K562 (cell line): ENCODE measurements at regions not wholly inside any gene's neighbourhood (a gene's known extent, or its start where the extent isn't known, plus 50 kb on each side); places are given as distances from the start of the nearest gene placed in this dataset.

Experiments
- ATAC-seq: fragments of 200-7000 bp; cut with Tn5 transposase; 3 replicates; pipeline ENCODE4 v1.9.1; 2020; ENCODE audit warnings: moderate library complexity
- BruUV-seq: library from RNA; stranded (reverse); fragments of 400-500 nt; replicated peaks from 2 replicates; lab custom pipeline; 2021; lab: Mats Ljungman, UMichigan
- CTCF ChIA-PET: fragments of 300-600 bp; formaldehyde crosslinking; extraction: SDS; loops from one replicate; lab custom pipeline; 2021; ENCODE audit warnings: low intra/inter-chr PET ratio; lab: Yijun Ruan, JAX
- POLR2A ChIA-PET: fragments of 300-600, 350-650 bp; sonication (Branson Sonifier 250); formaldehyde crosslinking; extraction: SDS; loops from one replicate; lab custom pipeline; 2021; ENCODE audit warnings: antibody characterized with exemption, inconsistent platforms; lab: Yijun Ruan, JAX
- DNase-seq, 4 experiments: peaks; one replicate each; pipeline versions ENCODE4 v3.0.0 to v3.0.0-alpha.2; 2011 to 2018; ENCODE audit warnings: low spot score in 3 of 4, mixed read lengths in 3 of 4; ENCODE audit errors: extremely low read depth in 1 of 4
- FAIRE-seq: peaks from 2 replicates; lab custom pipeline; 2011; peaks lifted over from hg19 to GRCh38; lab: Jason Lieb, UNC
- H2AFZ ChIP-seq: 2 replicates; pipeline ENCODE4 v1.6.0; 2011; ENCODE audit warnings: low read depth, low read length, control low read depth, inconsistent platforms
- H3K27ac ChIP-seq: fragments of 200-600 bp; 3 replicates; pipeline ENCODE4 v1.8.0; 2011; ENCODE audit warnings: low read depth, mild to moderate bottlenecking, control low read depth, inconsistent platforms, low read length, moderate library complexity, mixed read lengths; ENCODE audit errors: extremely low read depth
- H3K27me3 ChIP-seq, 2 experiments: fragments of 300-600 bp in 1 of 2; 2 replicates in 1 of 2; 3 replicates in 1 of 2; pipeline versions ENCODE4 v1.6.0 to v1.8.0; 2011; ENCODE audit warnings: inconsistent platforms in 2 of 2, low read length in 2 of 2, mild to moderate bottlenecking in 1 of 2, mixed read lengths in 1 of 2, moderate library complexity in 1 of 2; ENCODE audit not compliant: control insufficient read depth in 2 of 2, insufficient read depth in 2 of 2
- H3K36me3 ChIP-seq: fragments of 300-600 bp; 3 replicates; pipeline ENCODE4 v1.8.0; 2011; ENCODE audit warnings: mild to moderate bottlenecking, low read length, inconsistent platforms; ENCODE audit not compliant: control insufficient read depth, insufficient read depth
- H3K4me1 ChIP-seq, 2 experiments: fragments of 200-600 bp in 1 of 2; replicated peaks in 1 of 2; 2 replicates in 1 of 2; 3 replicates in 1 of 2; pipeline versions ENCODE4 v1.5.1 to v1.8.0; 2011; ENCODE audit warnings: inconsistent platforms in 2 of 2, low read length in 2 of 2, mild to moderate bottlenecking in 1 of 2, mixed read lengths in 1 of 2, moderate library complexity in 1 of 2; ENCODE audit not compliant: control insufficient read depth in 2 of 2, insufficient read depth in 2 of 2
- H3K4me2 ChIP-seq: 2 replicates; pipeline ENCODE4 v1.6.1; 2011; ENCODE audit warnings: low read length, control low read depth, inconsistent platforms, mixed read lengths; ENCODE audit not compliant: insufficient read depth
- H3K4me3 ChIP-seq: fragments of 200-600 bp; sonication (generic), shearing (Covaris generic); 2 replicates; pipeline ENCODE4 v1.5.1; 2016; ENCODE audit warnings: control low read depth, inconsistent platforms
- H3K79me2 ChIP-seq: fragments of 200-600 bp; 3 replicates; pipeline ENCODE4 v1.8.0; 2011; ENCODE audit warnings: low read length, inconsistent platforms; ENCODE audit not compliant: control insufficient read depth, insufficient read depth
- H3K9ac ChIP-seq, 2 experiments: 2 replicates each; pipeline versions ENCODE4 v1.6.0 to v1.6.1; 2011; ENCODE audit warnings: low read depth in 2 of 2, low read length in 2 of 2, control low read depth in 1 of 2, inconsistent platforms in 1 of 2, mild to moderate bottlenecking in 1 of 2, mixed read lengths in 1 of 2; ENCODE audit not compliant: insufficient read depth in 1 of 2
- H3K9me1 ChIP-seq: one replicate; pipeline ENCODE4 v1.6.0; 2011; ENCODE audit warnings: inconsistent platforms, mild to moderate bottlenecking, low read length, moderate library complexity; ENCODE audit not compliant: control insufficient read depth, insufficient read depth
- H3K9me3 ChIP-seq: replicated peaks from 2 replicates; pipeline ENCODE4 v1.5.1; 2011; ENCODE audit warnings: low read depth, low read length, inconsistent platforms; ENCODE audit not compliant: control insufficient read depth, insufficient read depth
- H4K20me1 ChIP-seq: replicated peaks from 2 replicates; pipeline ENCODE4 v1.6.1; 2011; ENCODE audit warnings: low read length, inconsistent platforms, mixed read lengths; ENCODE audit not compliant: control insufficient read depth, insufficient read depth
- ELF4 ChIP-seq: fragments of 450-650 bp; formaldehyde crosslinking; IDR thresholded peaks from 2 replicates; pipeline ENCODE4 v1.4.0; 2022; ENCODE audit warnings: missing genetic modification characterization
- EP400 ChIP-seq: fragments of 450-650 bp; IDR thresholded peaks from 2 replicates; pipeline ENCODE4 v1.6.1; 2017; ENCODE audit warnings: antibody characterized with exemption, mild to moderate bottlenecking, moderate library complexity
- GMEB1 ChIP-seq: fragments of 250-450 bp; sonication (Bioruptor Pico); IDR thresholded peaks from 2 replicates; pipeline ENCODE4 v1.4.0; 2020; ENCODE audit warnings: mild to moderate bottlenecking
- GTF2E2 ChIP-seq: fragments of 200-800 bp; sonication (Bioruptor generic); IDR thresholded peaks from 2 replicates; pipeline ENCODE4 v1.6.1; 2016; ENCODE audit warnings: missing genetic modification characterization, missing compliant biosample characterization
- KAT8 ChIP-seq: fragments of 450-650 bp; IDR thresholded peaks from 2 replicates; pipeline ENCODE4 v1.6.1; 2016; ENCODE audit warnings: low read depth, mild to moderate bottlenecking
- MAFK ChIP-seq: IDR thresholded peaks from 2 replicates; pipeline ENCODE4 v1.6.1; 2011; ENCODE audit warnings: low read length, improper control_type of control experiment
- NELFE ChIP-seq: IDR thresholded peaks from 2 replicates; pipeline ENCODE4 v1.6.1; 2011; ENCODE audit warnings: mild to moderate bottlenecking; ENCODE audit not compliant: insufficient read depth, insufficient read length
- SAP30 ChIP-seq: fragments of 200-600 bp; sonication (generic); IDR thresholded peaks from 2 replicates; pipeline ENCODE4 v1.6.1; 2012; ENCODE audit warnings: borderline replicate concordance, low read depth, mild to moderate bottlenecking, moderate library complexity, low read length, control low read depth, inconsistent platforms; ENCODE audit not compliant: insufficient read depth, poor library complexity, severe bottlenecking
- TCF7 ChIP-seq: sonication (generic); IDR thresholded peaks from 2 replicates; pipeline ENCODE4 v1.6.1; 2016; ENCODE audit warnings: antibody characterized with exemption, borderline replicate concordance
- TEAD4 ChIP-seq, 2 experiments: sonication (generic) in 1 of 2; formaldehyde crosslinking in 1 of 2; IDR thresholded peaks; 2 replicates each; pipeline versions ENCODE4 v1.6.1 to v1.8.0; 2012 to 2022; ENCODE audit warnings: borderline replicate concordance in 1 of 2, inconsistent platforms in 1 of 2, low read length in 1 of 2, mild to moderate bottlenecking in 1 of 2, missing genetic modification reagents in 1 of 2
- UBTF ChIP-seq, 2 experiments: IDR thresholded peaks; 2 replicates each; pipeline ENCODE4 v1.6.1; 2012; ENCODE audit warnings: improper control_type of control experiment in 2 of 2, low read depth in 2 of 2, low read length in 2 of 2, borderline replicate concordance in 1 of 2
- ZNF143 ChIP-seq: sonication (generic); formaldehyde crosslinking; IDR thresholded peaks from 2 replicates; pipeline ENCODE4 v1.9.0; 2022; ENCODE audit warnings: mild to moderate bottlenecking, missing genetic modification reagents
- ZNF398 ChIP-seq: fragments of 250-450 bp; sonication (Bioruptor Pico); IDR thresholded peaks from 2 replicates; pipeline ENCODE4 v1.8.0; 2021; ENCODE audit warnings: moderate library complexity, mild to moderate bottlenecking, inconsistent platforms
- WGBS: fragments of 100-300 bp; shearing (Covaris generic); methylation state at CpG from one replicate; pipeline ENCODE4 v1.1.6; 2016; ENCODE audit warnings: low coverage, mixed read lengths; ENCODE audit not compliant: insufficient coverage; ENCODE audit errors: missing lambda C conversion rate; 5-methylcytosine and 5-hydroxymethylcytosine counted together
- in situ Hi-C: fragments of 300-500 bp; cut with MboI; formaldehyde crosslinking; loops from 4 replicates; pipeline ENCODE4 v1.15.0; 2018; ENCODE audit warnings: inconsistent platforms, mixed read lengths
- intact Hi-C: fragments of 100-400 bp; cut with micrococcal nuclease; formaldehyde crosslinking; loops from 2 replicates; pipeline ENCODE4 v1.14.2; 2022
- TF ChIP-seq, protein P1 (sequence below): fragments of 450-650 bp; formaldehyde crosslinking; IDR thresholded peaks from 2 replicates; pipeline ENCODE4 v1.4.0; 2020; ENCODE audit warnings: mild to moderate bottlenecking

GRCh38 chr20:11380283-11380682 lies 537.4 kb upstream of the BTBD3 start:
- in situ Hi-C loops: no loop called here
- TF ChIP-seq GMEB1 (CRISPR knock-in tag) (no peak), UBTF (IDR thresholded peaks at IDR 0.05; ENCODE audit: borderline replicate concordance in 1 of 2, low read depth in 2 of 2, low read length in 2 of 2) (no peak), TCF7 (no peak), EP400 (no peak), TEAD4 (IDR thresholded peaks at IDR 0.05; ENCODE audit: low read length) (no peak), TEAD4 (CRISPR knock-in tag; IDR thresholded peaks at IDR 0.05; ENCODE audit: borderline replicate concordance) (no peak), MAFK (no peak), SAP30 (no peak), ZNF398 (no peak), KAT8 (no peak), NELFE (no peak), GTF2E2 (tag) (no peak), ZNF143 (no peak), ELF4 (CRISPR knock-in tag) (no peak)
- TF ChIP-seq, protein P1, sequence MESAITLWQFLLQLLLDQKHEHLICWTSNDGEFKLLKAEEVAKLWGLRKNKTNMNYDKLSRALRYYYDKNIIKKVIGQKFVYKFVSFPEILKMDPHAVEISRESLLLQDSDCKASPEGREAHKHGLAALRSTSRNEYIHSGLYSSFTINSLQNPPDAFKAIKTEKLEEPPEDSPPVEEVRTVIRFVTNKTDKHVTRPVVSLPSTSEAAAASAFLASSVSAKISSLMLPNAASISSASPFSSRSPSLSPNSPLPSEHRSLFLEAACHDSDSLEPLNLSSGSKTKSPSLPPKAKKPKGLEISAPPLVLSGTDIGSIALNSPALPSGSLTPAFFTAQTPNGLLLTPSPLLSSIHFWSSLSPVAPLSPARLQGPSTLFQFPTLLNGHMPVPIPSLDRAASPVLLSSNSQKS (CRISPR knock-in tag): no peak

More at GRCh38 chr20:11380283-11380682, 537.4 kb upstream of the BTBD3 start:
- Histone ChIP-seq H2AFZ (no peak overlapping the region), H3K9me3 (no peaks in the 10 kb centered on the region), H3K9ac (no peak overlapping the region), H3K4me1 (no peaks in the 10 kb centered on the region), H3K79me2 (no peaks in the 10 kb centered on the region), H3K9me1 (no peaks in the 10 kb centered on the region), H3K4me3 (no peak overlapping the region), H3K4me2 (no peak overlapping the region), H4K20me1 (no peaks in the 10 kb centered on the region), H3K36me3 (no peaks in the 10 kb centered on the region), H3K27ac (no peak overlapping the region), H3K27me3 (no peaks in the 10 kb centered on the region)
- ATAC-seq: no peak
- no peak for DNase-seq
- FAIRE-seq: no peak
- intact Hi-C loops: no loop called here
- CTCF ChIA-PET: no interaction called here
- POLR2A ChIA-PET: no interaction called here
- no TSS peak for BruUV-seq
- WGBS: 0% methylated on average over 1 of the region's 1 CpG
